Smooth muscle cell (in vitro differentiated cells): ENCODE measurements at regions not wholly inside any gene's neighbourhood (a gene's known extent, or its start where the extent isn't known, plus 50 kb on each side); places are given as distances from the start of the nearest gene placed in this dataset.

Source experiments
- DNase-seq: peaks from one replicate; lab custom pipeline; 2025; ENCODE audit not compliant: unreplicated experiment; lab: John Stamatoyannopoulos, UW
- H2AFZ ChIP-seq: fragments of 200-600 bp; sonication (generic); 2 replicates; pipeline ENCODE4 v1.6.0; 2016; ENCODE audit warnings: antibody characterized with exemption, low read depth, mild to moderate bottlenecking
- H3F3A ChIP-seq: fragments of 200-600 bp; sonication (generic); 2 replicates; pipeline ENCODE4 v1.6.0; 2017; ENCODE audit warnings: antibody characterized with exemption, low read depth
- H3K27ac ChIP-seq: fragments of 200-600 bp; sonication (generic); 2 replicates; pipeline ENCODE4 v1.5.1; 2016; ENCODE audit warnings: low read depth, mild to moderate bottlenecking
- H3K27me3 ChIP-seq: fragments of 200-600 bp; sonication (generic); 2 replicates; pipeline ENCODE4 v1.6.1; 2016; ENCODE audit warnings: low read depth, mild to moderate bottlenecking
- H3K36me3 ChIP-seq: fragments of 200-600 bp; sonication (generic); 2 replicates; pipeline ENCODE4 v1.5.1; 2016; ENCODE audit warnings: low read depth
- H3K4me1 ChIP-seq: fragments of 200-600 bp; sonication (generic); 2 replicates; pipeline ENCODE4 v1.5.1; 2016; ENCODE audit warnings: low read depth
- H3K4me2 ChIP-seq: fragments of 200-600 bp; sonication (generic); 2 replicates; pipeline ENCODE4 v1.6.0; 2016; ENCODE audit warnings: mild to moderate bottlenecking
- H3K4me3 ChIP-seq: fragments of 200-600 bp; sonication (generic); 2 replicates; pipeline ENCODE4 v1.5.1; 2016; ENCODE audit warnings: mild to moderate bottlenecking
- H3K79me2 ChIP-seq: fragments of 200-600 bp; sonication (generic); 2 replicates; pipeline ENCODE4 v1.6.0; 2016; ENCODE audit warnings: low read depth, mild to moderate bottlenecking
- H3K9ac ChIP-seq: fragments of 200-600 bp; sonication (generic); 2 replicates; pipeline ENCODE4 v1.6.0; 2016; ENCODE audit warnings: low read depth
- H3K9me3 ChIP-seq: fragments of 200-600 bp; sonication (generic); replicated peaks from 2 replicates; pipeline ENCODE4 v1.5.1; 2016; ENCODE audit warnings: low read depth
- H4K20me1 ChIP-seq: fragments of 200-600 bp; sonication (generic); 2 replicates; pipeline ENCODE4 v1.6.0; 2016; ENCODE audit warnings: low read depth
- WGBS: methylation state at CpG from one replicate; pipeline ENCODE4 v1.1.7; 2016; ENCODE audit warnings: low lambda C conversion rate; 5-methylcytosine and 5-hydroxymethylcytosine counted together
- TF ChIP-seq, protein P1 (sequence below): fragments of 200-600 bp; sonication (generic); IDR thresholded peaks from 2 replicates; pipeline ENCODE4 v1.5.1; 2017; ENCODE audit warnings: borderline replicate concordance, mild to moderate bottlenecking, antibody characterized with exemption; ENCODE audit not compliant: insufficient read depth, poor library complexity, severe bottlenecking

- TF ChIP-seq, protein P1, sequence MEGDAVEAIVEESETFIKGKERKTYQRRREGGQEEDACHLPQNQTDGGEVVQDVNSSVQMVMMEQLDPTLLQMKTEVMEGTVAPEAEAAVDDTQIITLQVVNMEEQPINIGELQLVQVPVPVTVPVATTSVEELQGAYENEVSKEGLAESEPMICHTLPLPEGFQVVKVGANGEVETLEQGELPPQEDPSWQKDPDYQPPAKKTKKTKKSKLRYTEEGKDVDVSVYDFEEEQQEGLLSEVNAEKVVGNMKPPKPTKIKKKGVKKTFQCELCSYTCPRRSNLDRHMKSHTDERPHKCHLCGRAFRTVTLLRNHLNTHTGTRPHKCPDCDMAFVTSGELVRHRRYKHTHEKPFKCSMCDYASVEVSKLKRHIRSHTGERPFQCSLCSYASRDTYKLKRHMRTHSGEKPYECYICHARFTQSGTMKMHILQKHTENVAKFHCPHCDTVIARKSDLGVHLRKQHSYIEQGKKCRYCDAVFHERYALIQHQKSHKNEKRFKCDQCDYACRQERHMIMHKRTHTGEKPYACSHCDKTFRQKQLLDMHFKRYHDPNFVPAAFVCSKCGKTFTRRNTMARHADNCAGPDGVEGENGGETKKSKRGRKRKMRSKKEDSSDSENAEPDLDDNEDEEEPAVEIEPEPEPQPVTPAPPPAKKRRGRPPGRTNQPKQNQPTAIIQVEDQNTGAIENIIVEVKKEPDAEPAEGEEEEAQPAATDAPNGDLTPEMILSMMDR, result no peak
Observed at GRCh38 chr2:67499989-67500388, 102.9 kb downstream of the ETAA1 start.

DNA sequence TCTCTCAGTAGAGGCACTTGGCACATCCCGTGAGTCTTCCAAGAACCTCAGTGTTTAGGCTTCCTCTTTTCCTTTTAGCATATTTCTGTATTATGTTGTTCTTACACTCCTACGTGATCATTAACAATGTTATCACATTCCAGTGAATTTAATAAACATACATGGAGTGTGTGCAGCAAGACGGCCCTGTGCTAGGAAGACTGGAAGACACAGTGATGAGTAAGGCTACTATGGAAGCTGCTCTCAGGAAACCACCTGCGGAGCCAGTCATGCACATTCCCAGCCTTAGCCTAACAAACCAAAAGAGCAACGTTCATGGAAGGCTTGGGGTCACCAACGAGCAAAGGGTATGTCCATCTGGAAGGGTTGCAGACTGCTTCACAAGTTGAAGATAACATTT lies 103.4 kb downstream of the ETAA1 start:
- H3K79me2 ChIP-seq, result no peaks in the 10 kb centered on the region
- no peak overlapping the region for H2AFZ ChIP-seq
- H3K27me3 ChIP-seq, result no peaks in the 10 kb centered on the region
- no peak overlapping the region for H3K9ac ChIP-seq
- H4K20me1 ChIP-seq, result no peaks in the 10 kb centered on the region
- no peak for DNase-seq
- H3F3A ChIP-seq, result no peaks in the 10 kb centered on the region
- no peak overlapping the region for H3K27ac ChIP-seq
- H3K4me1 ChIP-seq, result no peaks in the 10 kb centered on the region
- TF ChIP-seq, protein P1, result no peak
- 86% methylated on average over 6 of the region's 6 CpGs for WGBS
- no peak overlapping the region for H3K4me3 ChIP-seq
- no peaks in the 10 kb centered on the region for H3K9me3 ChIP-seq
- no peak overlapping the region for H3K4me2 ChIP-seq
- H3K36me3 ChIP-seq, result no peaks in the 10 kb centered on the region

More at GRCh38 chr2:67499989-67500388, 102.9 kb downstream of the ETAA1 start:
- no peak for DNase-seq
- 97% methylated on average over 4 of the region's 4 CpGs for WGBS
- no peak overlapping the region for H3K9ac ChIP-seq
- no peaks in the 10 kb centered on the region for H3K27me3 ChIP-seq
- no peak overlapping the region for H3K4me2 ChIP-seq
- H3K36me3 ChIP-seq, result no peaks in the 10 kb centered on the region
- no peaks in the 10 kb centered on the region for H3K79me2 ChIP-seq
- no peak overlapping the region for H2AFZ ChIP-seq
- H3K4me3 ChIP-seq, result no peak overlapping the region
- H3K9me3 ChIP-seq, result no peaks in the 10 kb centered on the region
- H4K20me1 ChIP-seq, result no peaks in the 10 kb centered on the region
- H3F3A ChIP-seq, result no peaks in the 10 kb centered on the region
- H3K4me1 ChIP-seq, result no peaks in the 10 kb centered on the region
- H3K27ac ChIP-seq, result no peak overlapping the region

- TF ChIP-seq, protein P1, result no peak
- Histone ChIP-seq H3K9ac (no peak overlapping the region), H2AFZ (no peak overlapping the region), H3K4me2 (no peak overlapping the region), H3K27me3 (no peaks in the 10 kb centered on the region), H3F3A (no peaks in the 10 kb centered on the region), H3K9me3 (no peaks in the 10 kb centered on the region), H3K27ac (no peak overlapping the region), H3K4me1 (no peaks in the 10 kb centered on the region), H3K79me2 (no peaks in the 10 kb centered on the region), H3K4me3 (no peak overlapping the region), H4K20me1 (no peaks in the 10 kb centered on the region), H3K36me3 (no peaks in the 10 kb centered on the region)
- WGBS, result 85% methylated on average over 6 of the region's 6 CpGs
- DNase-seq, result no peak
Observed at GRCh38 chr2:67502346-67503065, 105.4 kb downstream of the ETAA1 start.
